Skeletal muscle satellite cell (primary cell): ENCODE measurements at regions not wholly inside any gene's neighbourhood (a gene's known extent, or its start where the extent isn't known, plus 50 kb on each side); places are given as distances from the start of the nearest gene placed in this dataset. TPM values are rescaled to one million over a fixed set of nuclear protein-coding genes. Genes with fewer than 3 reads are reported as not detected.

Source experiments
- small RNA-seq: library from RNA; depleted of rRNA; stranded (forward); fragments of <200 nt; gene quantifications from one replicate; pipeline ENCODE3, GENCODE V24; 2012

Small RNAs in the stretch of these regions (small RNA-seq; reads per million reads assigned to genes)
- gene AC009518.3 = not detected
